LNCAP (cell line): ENCODE measurements at regions not wholly inside any gene's neighbourhood (a gene's known extent, or its start where the extent isn't known, plus 50 kb on each side); places are given as distances from the start of the nearest gene placed in this dataset.

Experiments used
- CTCF ChIP-seq: fragments of 450-650 bp; IDR thresholded peaks from 2 replicates; pipeline ENCODE4 v1.5.1; 2017; ENCODE audit warnings: mild to moderate bottlenecking

DNA sequence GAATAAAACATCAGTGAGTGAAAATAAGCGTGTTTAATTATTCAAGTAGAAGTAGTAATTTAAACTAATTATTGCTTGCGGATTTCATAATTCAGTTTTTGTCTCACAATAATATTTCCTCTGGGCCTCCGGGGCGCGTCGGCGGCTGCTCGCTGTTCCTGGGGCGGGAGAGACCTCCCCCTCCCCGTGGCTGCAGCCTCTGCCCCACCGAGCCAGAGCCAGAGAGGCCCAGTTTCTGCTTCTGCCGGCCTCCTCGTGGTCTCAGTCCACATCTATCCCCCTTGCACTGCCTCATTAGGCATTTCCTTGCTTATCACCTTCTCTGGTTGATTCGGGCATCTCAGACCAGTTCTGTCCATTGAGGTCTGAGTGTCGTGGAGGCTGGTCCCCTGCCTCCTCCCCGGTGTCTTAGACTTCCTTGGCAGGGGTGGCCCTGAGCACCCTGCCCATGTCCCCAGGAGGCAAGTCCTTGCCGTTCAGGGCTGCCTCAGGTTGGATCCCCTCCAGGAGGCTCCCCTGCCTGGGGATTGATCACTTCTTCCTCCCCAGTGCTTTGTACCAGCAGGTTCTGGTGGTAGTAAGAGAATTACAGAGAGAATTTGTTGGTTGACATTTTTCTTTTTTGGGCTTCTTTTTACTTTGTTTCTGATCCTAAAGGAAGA, 78.0 kb downstream of the SLC25A47 start:
- TF ChIP-seq CTCF = no peak

DNA sequence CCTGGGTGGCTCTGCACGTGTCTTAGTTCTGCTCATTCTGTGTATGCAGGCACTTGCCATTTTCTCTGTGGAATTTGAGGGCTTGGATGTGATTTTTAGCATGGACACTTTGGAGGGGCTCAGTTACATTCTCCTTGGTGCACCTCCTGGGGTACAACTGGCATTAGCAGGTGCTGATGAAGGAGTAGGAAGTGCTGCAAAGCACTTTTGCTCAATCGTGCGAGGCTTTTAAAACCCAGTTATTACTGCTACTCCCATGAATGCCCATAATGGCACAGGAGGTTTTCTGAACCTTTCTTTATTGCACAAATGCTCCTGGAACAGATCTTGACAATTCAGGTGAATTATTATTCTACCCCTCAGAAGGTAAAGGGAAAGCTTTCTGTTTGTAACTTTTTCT, 78.7 kb downstream of the SLC25A47 start:
- no peak for TF ChIP-seq CTCF

DNA sequence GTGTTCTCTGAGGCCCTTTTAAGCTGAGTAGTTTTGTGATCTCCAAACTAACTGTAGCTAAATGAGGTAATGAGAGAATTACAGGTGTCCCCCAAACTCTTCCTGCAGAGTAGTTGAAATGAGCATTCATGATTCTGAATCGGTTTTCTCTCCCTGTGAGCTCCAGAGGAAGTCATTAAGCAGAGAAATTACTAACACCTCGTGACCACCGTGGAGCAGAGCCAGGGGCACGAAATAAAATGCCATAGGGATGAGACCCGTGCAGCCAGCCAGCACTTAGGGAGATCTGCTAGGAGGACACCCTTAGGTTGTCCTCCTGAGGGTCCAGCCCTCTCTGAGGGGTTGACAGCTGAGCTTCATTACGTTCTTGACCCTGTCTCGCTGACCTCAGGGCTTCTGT, 79.5 kb downstream of the SLC25A47 start:
- no peak for TF ChIP-seq CTCF

- TF ChIP-seq CTCF = no peak
Measured at GRCh38 chr14:100403105-100403504, 80.0 kb downstream of the SLC25A47 start.

GRCh38 chr14:100403802-100404365, 80.7 kb downstream of the SLC25A47 start:
- no peak for TF ChIP-seq CTCF

GRCh38 chr14:100404419-100404818, 81.3 kb downstream of the SLC25A47 start:
- no peak for TF ChIP-seq CTCF

DNA sequence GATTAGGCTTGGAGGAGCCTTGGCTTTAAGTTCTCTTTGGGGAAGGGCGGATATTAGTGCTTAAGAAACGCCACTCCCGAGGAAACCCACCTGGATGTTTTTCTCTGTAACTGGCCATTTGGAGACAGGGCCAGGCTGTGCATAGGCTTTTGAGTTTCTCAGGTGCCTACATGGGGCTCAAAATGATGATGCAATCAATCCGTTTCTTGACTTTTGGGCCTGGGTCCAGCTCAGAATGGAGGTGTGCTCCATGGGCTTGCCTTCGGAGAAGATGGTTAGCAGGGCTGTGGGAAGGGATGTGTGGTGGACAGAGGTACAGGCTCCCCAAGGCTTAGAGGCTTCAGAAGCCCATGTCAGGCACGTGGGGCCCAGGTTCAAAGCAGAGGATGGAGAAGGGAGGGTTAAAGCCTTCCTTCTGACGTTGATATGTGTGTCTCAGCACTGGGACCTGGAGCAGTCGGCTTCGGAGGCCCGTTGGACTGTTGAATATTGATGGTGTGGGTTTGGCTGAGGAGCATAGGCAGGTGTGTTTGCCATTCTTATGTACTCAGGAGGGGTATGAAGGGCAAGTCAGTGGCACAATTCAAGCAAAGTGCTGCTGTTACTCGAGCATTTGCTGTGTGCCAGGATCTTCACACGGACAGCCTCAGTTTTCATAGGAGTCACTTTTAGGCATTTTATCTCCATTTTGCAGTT, 82.8 kb downstream of the SLC25A47 start:
- TF ChIP-seq CTCF = no peak
